H1 (cell line): ENCODE measurements at regions not wholly inside any gene's neighbourhood (a gene's known extent, or its start where the extent isn't known, plus 50 kb on each side); places are given as distances from the start of the nearest gene placed in this dataset.

Experiments used
- TCF12 ChIP-seq: IDR thresholded peaks from 2 replicates; pipeline ENCODE4 v1.6.1; 2011; ENCODE audit warnings: low read depth, mild to moderate bottlenecking, low read length

DNA sequence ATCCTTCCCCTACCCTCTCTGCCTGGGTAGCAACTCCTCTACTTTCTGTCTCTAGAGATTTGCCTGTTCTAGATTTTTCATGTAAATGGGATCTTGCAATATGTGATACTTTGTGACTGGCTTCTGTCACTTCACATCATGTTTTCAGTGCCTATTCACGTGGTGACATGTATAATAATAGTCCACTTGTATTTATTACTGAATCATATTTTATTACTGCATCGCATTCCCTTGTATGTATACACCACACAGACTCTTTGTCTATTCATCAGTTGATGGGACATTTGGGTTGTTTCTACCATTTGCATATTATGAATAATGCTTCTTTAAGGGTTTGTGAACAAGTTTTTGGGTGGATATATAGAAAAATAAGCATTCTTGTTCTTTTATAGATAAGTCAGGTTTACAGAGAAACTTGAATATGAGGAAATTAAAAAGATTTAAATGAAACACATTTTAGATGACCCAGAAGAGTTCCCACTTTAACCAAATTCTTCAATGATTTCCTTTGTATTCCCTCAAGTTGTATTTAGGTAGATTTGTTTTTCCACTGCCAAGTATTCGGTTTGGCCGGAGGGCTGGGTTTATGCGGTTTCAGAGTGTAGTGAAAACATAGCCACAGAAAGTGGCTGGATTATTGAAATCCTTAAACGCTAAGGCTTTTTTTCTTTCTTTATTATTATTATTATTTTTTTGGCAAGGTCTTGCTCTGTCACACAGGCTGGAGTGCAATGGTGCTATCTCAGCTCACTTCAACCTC, 178.7 kb upstream of the TMTC1 start (continued):
- TF ChIP-seq TCF12: no peak
- TF ChIP-seq, all 59 proteins: peak for 0
